NCI-H2196 treated with DMSO at 0.1 percent for 48 hours (cell line): ENCODE measurements at regions not wholly inside any gene's neighbourhood (a gene's known extent, or its start where the extent isn't known, plus 50 kb on each side); places are given as distances from the start of the nearest gene placed in this dataset.
"Not testable (repeated sequence)": the region's sequence is repeated elsewhere in the genome, so short reads cannot be mapped to it uniquely, and the experiment has no call there.

Experiments used
- DNase-seq: peaks from one replicate; lab custom pipeline; 2025; ENCODE audit not compliant: unreplicated experiment; lab: John Stamatoyannopoulos, UW

DNA sequence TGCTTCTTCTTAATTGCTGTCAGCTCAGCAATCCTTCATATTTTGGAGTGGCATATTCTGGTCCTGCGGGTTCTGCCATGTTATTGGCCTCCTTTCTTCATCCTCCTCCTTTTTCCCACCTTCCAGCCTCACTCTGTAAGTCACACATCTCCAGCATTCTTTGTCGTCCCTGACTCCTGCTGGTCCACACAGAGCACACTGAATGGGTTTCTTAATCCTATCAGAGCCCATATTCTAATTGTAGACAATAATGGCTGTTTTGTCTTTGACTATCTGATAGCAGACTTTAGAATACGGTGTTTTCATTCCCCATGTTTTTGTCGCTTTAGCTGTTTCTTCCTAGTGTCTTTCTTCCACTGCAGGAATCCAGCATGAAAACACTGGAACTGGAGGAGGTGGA lies 389.6 kb downstream of the REEP3 start:
- no peak for DNase-seq

DNA sequence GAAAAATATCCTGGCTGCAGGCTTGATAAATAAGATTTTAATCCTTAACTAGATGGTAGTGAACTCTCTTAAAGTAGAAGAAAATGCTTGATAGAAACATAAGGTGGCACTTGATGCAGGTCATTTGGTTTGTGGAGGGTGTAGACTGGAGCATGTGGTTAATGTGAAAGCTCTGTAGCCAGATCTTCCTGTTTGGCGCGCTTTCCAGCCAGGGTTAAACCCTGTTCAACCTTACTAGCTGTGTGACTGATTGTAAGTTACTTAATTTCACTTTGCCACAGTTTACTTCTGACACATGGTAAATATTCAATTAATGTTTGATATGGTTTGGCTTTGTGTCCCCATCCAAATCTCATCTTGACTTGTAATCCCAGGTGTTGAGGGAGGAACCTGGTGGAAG lies 394.0 kb downstream of the REEP3 start:
- DNase-seq = no peak

DNA sequence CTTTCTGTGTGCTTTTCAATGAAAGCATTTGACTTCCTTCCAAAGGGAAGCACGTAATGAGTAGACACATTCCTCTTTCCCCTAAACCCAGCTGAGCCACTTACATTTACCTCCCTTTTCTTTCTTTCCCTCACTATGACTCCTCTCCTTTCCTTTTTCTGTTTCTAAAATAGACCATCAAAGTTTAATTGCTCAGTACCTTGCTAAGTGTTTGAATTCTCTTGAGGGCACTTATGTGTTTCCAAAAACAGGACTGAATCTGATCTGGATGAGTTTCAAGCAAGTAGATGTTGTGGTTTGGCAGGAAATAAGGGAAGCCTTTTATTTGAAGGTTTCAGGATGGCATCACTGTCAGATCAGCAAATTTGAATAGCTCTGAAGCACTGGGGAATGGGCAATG lies 396.2 kb downstream of the REEP3 start:
- no peak for DNase-seq

DNA sequence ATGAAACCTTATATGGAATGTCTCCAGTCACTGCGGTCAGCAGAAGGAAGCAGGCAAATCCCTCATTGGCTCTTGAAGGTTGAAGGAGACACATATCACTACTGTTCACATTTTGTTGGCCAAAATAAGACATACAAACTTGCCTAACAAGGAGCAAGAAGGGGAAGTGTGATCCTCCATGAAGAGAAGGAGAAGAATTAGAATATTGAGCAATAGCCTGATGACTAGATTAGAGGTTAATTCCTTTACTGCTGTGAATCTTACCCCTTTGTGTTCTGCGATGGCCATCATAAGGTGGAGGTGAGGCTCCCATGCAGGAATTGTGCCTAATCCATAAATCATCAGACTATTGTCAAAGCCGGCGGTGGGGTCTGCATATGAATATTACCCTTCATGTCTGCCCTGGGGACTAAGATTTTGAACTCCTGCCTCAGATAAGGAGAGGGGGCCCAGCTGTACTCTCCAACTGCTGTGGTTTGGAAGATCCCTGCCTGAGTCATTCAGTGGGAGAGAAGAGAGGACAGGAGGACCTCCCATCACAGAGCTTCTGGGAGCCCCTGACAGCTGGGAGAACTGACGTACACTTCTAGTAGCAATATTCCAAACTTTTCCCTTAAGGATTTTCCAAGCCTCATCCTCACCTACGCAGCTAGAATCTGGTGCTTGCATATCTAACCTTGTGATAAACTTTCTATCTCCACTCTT lies 398.5 kb downstream of the REEP3 start:
- no peak for DNase-seq

DNA sequence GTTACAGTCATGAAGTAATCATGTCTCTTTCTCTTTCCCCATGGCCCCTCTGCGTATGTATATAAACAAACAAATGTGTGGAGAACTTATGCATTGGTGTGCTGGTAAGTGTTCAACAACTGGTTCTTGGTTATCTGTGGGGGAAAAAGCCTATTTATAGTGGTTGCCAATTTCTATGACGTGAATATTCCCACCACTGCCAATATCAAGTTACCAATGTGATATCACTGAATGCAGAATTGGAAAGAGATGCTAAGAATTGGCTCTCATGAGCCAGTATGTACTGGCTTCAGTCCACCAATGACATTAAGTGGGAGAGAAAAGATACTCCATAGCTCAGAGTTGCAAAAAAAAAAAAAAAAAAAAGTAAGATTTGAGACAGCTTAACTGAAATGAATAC lies 399.7 kb downstream of the REEP3 start:
- no peak for DNase-seq

DNA sequence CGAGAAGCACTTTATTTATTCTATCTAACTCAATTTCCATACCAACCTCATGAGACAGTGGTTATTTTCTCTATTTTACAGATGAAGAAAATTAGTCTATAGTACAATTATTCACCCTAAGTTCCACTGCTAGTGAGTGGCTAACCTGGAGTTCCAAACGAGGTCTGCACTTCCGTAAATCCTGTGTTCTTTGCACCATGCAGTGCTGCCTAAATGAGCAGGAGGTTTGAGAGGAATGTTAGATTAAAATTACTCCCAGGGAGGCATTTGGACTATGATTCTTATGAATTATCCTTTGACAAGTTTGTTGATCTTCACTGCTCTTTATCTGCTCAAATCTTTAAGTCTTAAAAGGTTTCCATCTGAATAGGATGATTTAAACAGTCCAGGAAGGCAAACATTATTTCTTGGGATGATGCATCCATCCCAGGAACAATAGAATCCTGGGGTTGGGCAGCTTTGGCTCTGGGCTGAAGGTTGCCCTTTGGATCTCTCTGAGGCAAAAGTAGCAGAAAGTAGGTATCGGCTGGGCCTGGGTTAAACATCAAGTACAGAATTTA lies 400.8 kb downstream of the REEP3 start:
- DNase-seq = no peak

DNA sequence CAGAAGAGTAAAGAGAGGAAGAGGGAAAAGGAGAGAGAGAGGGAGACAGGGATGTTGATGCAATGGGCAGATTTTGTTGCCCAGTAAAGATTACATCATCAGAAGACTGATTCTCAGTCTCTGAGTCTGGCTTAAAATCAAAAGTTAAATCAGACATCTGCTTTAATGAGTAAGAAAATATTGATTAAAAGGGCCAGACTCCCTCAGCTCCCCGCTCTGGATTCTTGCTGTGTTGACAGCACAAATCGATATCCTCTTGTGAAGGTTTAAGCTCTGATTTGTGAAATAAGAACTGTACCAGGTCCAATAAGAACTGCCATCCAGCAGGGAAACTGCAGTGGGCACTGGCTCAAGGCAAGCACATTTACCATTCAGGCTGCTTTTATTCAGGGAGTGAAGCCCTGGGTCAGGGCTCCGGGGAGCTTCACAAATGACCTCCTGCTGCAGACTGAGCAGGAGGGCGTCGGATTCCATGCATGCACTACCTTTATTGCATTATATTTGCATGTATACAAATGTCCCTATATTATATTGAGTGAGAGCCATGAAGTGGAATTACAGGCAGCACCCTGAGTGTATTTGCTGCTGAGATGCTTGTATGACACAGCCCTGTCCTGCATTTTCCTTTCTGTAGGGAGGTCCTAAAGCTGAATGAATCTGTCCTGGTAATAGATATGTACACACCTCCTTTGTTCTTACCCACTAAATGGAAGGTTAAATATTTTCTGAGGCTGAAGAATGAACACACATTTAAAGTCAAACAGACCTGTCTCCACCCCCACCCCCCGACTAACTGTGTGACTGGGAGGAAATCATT lies 401.5 kb downstream of the REEP3 start:
- DNase-seq = no peak

DNA sequence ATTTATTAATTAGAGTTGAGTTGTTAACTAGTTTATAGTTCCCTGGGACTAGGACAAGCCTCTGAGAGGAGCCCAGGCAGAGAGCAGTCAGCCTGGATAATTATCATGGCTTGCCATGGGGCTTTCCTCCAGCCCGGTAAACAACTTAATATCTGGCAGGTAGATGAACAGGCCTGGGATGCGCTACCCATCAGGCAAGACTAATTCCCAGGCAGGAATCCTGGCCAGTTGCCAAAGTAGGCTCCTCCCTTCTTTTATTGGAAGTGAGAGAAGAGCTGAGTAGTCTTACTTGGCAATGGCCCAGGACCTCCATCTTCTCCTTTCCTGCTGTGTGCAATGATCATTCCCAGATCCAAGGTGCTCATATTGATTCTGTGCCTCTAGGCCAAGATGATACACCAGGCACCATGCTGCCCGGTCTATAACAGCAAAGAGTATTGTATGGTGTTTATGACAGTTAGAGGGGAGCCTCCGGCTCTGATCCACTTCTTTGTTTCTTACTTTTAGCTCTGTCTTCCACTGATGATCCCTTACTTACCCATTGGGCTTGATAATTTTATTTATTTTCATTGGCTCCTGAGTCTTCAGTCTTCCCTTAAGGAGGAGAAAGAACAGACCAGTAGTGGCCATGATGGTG lies 408.7 kb downstream of the REEP3 start:
- no peak for DNase-seq

DNA sequence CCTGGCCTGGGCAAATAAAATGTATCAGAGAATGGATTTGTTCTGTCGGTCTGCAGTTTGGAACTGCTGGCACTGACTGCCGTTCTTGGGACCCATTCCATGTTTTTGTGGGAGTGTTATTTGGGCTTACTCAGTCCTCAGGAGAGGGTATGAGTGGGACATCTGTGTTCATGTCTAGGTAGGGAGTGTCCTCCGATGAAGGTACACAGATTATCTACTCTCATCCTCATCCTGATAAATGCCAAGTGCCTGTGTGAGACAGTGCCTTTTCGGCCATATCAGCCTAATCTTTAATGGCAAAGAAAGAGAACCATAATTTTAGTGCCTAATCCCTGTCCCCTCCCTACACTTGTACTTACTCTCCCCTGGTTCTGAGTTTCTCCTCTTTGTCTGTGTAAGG lies 409.4 kb downstream of the REEP3 start:
- no peak for DNase-seq

DNA sequence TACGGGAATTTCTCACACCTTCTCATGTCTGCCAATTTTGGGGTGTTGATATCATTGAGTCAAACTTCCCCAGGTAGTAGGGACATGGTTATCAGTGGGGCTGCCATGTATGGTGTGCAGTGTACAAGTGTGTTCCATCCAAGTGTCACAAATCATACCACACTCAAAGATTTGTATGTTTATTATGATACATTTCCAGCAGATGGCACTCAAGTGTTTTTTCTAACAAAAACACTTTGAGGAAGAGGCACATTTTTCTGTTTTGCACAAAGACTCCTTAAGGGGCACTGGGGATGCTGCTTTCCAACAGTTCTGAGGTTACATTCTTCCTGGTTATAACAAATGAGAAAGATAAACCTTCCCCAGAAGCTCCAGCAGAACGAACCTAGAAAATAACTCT lies 414.5 kb downstream of the REEP3 start:
- DNase-seq = no peak

DNA sequence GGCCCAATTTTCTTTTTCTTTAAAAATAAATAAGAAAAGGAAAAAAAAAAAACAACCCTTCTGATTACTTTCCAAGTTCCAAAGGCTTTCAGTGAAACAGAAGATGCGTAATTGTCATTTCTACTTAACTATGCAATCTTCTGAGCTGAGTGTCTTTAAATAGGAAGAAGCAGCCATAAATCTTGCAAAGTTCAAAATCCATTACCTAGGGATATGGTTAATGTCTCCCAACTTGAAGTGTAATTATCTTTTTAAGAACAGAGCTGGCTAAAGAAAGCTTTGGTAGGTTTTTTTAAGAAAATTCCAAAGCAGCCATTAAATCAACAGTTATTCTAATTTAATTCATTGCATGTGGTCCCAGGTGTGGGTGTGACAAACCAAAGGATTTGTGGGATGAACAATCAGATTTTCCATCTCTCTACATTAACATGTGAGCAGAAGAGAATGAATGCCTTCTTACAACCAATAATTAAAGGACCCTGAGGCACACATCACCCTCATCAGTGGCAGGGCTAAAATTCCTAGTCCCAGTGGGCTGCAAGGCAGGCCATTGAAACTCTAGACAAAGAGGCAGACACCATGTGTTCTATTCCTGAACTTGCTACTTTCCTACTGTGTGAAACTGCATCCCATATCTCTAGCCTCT lies 419.2 kb downstream of the REEP3 start:
- no peak for DNase-seq

DNA sequence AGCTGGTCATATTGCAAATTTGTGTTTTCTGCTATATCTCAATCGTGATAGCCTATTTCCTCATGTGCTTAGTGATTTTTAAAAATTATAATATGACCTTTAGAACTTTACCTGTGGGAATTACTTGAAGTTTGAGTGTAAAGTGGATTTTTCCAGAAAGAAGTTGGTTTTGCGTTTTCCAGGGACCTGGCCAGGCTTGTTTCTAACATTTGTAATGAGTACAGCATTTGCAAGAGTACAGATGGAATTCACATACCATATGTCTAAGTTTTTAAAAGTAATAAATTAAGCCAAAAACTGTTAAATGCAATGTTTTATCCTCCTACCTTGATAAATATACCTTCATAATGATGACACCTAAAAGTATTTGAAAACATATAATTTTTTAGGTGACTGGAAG lies 443.2 kb downstream of the REEP3 start:
- DNase-seq = no peak

DNA sequence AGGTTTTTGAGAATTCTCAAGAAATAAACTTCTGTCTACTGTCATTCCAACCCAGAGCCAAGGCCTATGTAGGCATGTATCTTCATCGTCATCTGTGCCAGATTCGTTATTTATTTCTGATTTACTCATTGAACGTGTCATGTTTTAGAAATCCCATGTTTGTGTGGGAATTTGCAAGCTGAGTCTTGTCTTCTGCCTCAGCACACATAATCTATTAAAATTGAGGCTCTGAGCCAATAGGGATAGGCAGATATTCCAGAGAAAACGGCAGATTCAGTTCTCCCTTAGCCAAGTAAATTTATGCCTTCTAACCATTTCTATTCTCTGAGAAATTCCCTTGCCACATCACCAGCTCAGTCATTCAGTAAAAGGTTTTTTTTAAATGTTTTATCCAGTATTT lies 444.6 kb downstream of the REEP3 start:
- DNase-seq = no peak

DNA sequence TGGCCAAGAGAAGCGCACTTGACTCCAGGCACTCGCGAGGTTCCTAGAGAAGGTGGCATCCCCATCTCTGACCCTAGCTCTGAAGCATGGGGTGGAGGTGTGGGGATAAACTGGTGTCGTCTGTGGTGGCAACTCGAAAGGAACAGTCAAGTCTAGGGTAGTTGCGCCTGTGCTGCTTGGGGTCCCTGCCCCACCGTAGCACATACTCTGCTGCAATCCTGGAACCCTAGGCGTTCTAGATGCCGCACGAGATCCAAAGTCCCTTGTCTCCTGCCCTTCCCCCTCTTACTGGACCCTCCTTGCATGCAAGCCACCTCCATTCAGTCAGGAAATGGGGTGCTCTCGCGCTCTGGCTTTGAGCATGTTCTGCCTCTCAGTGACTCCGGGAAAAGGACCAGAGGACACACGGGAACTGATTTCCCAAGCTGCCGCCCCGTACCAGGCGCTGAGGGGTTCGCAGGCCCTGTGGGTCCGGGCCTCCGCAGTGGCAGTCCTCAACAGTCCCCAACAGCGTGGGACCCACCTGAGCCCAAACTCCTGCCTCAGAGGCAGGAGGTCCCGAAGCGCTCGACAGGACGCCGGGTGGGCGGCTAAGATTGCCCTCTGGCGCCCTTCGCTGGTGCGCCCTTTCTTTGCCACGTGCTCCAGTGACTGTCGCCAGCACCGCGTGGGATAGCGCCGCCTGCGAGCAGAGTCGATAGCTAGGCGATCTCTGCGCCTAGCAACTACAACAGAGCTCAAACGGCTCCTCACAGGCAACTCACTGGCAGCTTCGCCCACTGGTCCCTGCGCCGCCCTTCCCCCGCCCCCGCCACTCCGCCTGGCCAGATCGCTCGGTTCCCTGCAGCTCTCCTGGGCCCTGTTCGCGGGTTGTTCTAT lies 452.0 kb downstream of the REEP3 start:
- no peak for DNase-seq

DNA sequence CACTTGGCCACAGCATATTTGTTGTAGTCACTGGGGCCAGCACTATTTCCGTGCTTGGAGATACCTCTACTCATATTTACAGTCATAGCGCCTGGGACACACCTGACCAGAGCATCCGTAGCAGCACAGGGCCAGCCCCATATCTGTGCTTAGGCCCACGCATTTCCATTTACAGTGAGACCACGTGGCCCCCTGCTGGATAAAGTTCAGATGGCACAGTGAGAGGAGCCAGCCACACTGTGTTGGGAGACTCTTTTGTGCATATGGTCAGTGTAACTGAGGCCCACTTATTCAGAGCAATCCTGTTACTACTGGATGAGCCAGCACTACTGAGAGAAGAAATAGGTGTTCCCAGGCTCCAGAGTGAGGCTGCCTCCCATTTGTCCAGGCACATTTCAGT lies 455.3 kb downstream of the REEP3 start:
- DNase-seq = no peak

DNA sequence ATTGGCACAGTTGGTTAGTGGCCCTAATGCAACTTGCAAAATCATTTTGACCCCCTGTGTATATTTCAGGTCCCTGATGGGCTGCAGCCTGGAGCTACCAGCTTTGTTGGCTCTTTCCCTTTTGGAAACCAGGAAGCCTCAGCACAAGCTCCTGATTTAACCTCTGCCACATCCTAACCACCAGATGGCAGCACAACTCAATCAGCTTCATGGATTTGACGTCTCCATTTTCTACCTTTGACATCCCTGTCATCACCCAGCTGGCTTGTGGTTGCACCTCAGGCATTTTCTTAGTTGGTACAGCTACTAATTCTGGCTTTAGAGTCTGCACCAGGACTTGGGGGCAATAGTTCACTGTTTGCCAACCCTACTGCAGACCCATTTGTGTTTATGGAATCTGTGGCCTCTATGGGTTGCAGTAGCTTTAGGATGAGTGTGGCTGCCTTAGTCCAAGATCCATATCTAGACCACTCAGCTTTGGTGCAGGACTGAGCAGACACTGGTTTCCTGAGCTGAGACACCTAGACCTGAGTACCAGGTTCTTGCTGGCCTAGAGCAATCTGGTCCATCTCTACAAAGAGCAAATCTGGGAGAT lies 456.2 kb downstream of the REEP3 start:
- DNase-seq = no peak

DNA sequence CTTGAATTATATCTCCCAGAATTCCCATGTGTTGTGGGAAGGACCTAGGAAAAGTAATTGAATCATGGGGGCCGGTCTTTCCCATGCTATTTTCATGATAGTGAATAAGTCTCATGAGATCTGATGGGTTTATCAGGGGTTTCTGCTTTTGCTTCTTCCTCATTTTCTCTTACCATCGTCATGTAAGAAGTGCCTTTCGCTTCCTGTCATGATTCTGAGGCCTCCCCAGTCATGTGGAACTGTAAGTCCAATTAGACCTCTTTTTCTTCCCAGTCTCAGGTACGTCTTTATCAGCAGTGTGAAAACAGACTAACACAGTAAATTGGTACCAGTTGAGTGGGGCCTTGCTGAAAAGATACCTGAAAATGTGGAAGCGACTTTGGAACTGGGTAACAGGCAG lies 459.7 kb downstream of the REEP3 start:
- DNase-seq = not testable (repeated sequence)

DNA sequence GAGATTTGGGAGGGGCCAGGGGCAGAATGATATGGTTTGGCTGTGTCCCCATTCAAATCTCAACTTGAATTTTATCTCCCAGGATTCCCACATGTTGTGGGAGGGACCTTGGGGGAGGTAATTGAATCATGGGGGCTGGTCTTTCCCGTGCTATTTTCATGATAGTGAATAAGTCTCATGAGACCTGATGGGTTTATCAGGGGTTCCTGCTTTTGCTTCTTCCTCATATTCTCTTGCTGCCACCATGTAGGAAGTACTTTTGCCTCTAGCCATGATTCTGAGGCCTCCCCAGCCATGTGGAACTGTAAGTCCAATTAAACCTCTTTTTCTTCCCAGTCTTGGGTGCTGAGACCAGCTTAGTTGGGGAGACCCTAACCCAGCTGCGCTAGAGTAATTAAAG lies 462.9 kb downstream of the REEP3 start:
- not testable (repeated sequence) for DNase-seq

DNA sequence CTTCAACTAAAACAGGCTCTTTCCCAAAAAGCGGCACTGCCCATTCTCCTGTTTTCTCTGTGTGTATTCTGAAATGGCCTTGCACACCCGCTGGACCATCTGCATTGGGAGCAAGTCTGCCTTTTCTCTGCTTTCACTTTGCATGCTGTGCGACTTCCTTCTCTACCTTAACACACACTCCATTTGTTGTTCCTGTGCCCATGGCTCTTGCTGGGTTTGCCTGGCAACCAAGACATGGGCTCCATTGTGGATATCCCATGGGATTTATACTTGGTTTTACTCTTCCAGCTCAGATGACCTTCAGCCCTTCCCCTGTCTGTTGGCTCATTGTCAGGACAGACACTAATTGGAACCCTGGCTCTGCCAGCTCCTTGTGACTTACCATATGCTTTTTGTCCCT lies 465.3 kb downstream of the REEP3 start:
- DNase-seq = no peak

DNA sequence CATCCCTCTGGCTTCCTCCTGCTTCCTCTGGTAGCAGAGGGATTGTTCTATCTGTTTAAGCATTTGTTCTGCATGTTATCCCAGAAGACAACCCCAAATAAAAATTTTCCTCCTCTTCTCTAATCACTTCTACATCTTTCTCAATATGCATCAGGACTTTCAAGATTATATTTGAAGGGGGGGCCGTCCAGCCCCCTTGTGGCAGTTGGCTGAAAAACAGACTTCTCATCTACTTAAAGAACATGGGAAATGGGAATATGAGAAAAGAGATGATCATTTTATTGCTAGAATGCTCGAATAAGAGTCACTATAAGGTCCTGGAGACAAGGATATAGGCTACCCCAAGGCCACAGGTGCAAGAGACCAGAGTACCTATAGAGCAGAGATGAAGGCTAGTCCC lies 466.0 kb downstream of the REEP3 start:
- DNase-seq = no peak
